ENCODE measurements at regions not wholly inside any gene's neighbourhood (a gene's known extent, or its start where the extent isn't known, plus 50 kb on each side); places are given as distances from the start of the nearest gene placed in this dataset.

GRCh38 chr4:116949856-116950255 is 135.5 kb downstream of the TRAM1L1 start:
- TF ChIP-seq ZFX (IDR thresholded peaks at IDR 0.05; ENCODE audit: borderline replicate concordance) (no peak), CTCF (IDR thresholded peaks at IDR 0.05) (no peak)
- H3K27ac ChIP-seq = no peak overlapping the region

- TF ChIP-seq CTCF (IDR thresholded peaks at IDR 0.05) = no peak
- TF ChIP-seq ZFX (IDR thresholded peaks at IDR 0.05; ENCODE audit: borderline replicate concordance) = no peak
These were observed 143.1 kb downstream of the TRAM1L1 start for GRCh38 chr4:116942315-116942714.

GRCh38 chr4:116930329-116930728 is 155.0 kb downstream of the TRAM1L1 start:
- no peak for TF ChIP-seq ZFX (IDR thresholded peaks at IDR 0.05; ENCODE audit: borderline replicate concordance)
- no peak for TF ChIP-seq CTCF (IDR thresholded peaks at IDR 0.05)
- no peak overlapping the region for H3K27ac ChIP-seq

More at GRCh38 chr4:116942315-116942714, 143.1 kb downstream of the TRAM1L1 start:
- no peak overlapping the region for H3K27ac ChIP-seq

GRCh38 chr4:116926631-116927295 is 158.6 kb downstream of the TRAM1L1 start:
- TF ChIP-seq ZFX (IDR thresholded peaks at IDR 0.05; ENCODE audit: borderline replicate concordance) = no peak
- no peak for TF ChIP-seq CTCF (IDR thresholded peaks at IDR 0.05)
- no peak overlapping the region for H3K27ac ChIP-seq

GRCh38 chr4:116925900-116926457 is 159.4 kb downstream of the TRAM1L1 start:
- TF ChIP-seq CTCF (IDR thresholded peaks at IDR 0.05) (no peak), ZFX (IDR thresholded peaks at IDR 0.05; ENCODE audit: borderline replicate concordance) (no peak)
- H3K27ac ChIP-seq = no peak overlapping the region

- TF ChIP-seq ZFX (IDR thresholded peaks at IDR 0.05; ENCODE audit: borderline replicate concordance) (no peak), CTCF (IDR thresholded peaks at IDR 0.05) (no peak)
These were observed 162.0 kb downstream of the TRAM1L1 start for GRCh38 chr4:116923389-116923788.

GRCh38 chr4:116913451-116913850 is 171.9 kb downstream of the TRAM1L1 start:
- no peak overlapping the region for H3K27ac ChIP-seq
- TF ChIP-seq ZFX (IDR thresholded peaks at IDR 0.05; ENCODE audit: borderline replicate concordance) (no peak), CTCF (IDR thresholded peaks at IDR 0.05) (no peak)

More at GRCh38 chr4:116923389-116923788, 162.0 kb downstream of the TRAM1L1 start:
- H3K27ac ChIP-seq = no peak overlapping the region

Measured in 22Rv1 (cell line).